ENCODE measurements at regions not wholly inside any gene's neighbourhood (a gene's known extent, or its start where the extent isn't known, plus 50 kb on each side); places are given as distances from the start of the nearest gene placed in this dataset.
A peak's percentile ranks its signal among the peaks of the same experiment; 100 is the strongest.

DNA sequence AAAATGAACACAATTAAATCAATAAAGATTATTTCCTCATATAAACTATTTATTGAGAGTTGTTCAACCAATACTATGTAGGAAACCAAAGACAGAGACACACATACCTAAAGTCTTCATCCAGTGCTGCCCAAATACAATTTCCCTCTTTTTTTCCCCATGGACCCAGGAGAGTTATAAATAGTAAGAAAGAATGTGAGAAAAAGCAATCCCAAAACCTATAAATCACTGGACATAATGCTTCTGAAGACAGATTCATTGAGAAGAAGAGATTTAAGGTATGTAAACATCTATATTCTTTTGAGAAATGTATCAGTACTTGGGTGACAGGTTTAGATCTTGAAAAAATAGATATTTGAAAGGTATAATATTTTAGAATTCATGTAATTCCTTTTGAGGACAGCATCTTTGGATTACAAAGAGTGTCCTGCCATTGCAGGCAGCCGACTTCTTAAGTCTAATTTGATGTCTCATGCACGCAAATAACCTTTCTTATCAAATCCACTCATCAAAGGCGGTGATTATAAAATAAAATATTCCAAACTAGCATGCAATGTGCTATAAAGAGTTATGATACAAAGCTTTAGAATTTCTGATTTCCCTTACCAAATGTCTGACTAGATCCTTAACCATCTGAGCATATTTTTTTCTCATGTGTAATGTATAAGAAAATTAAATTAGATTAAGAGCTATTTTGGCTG lies 739.4 kb downstream of the LIG4 start:
- DNase-seq (ENCODE audit: low spot score) = no peak

DNA sequence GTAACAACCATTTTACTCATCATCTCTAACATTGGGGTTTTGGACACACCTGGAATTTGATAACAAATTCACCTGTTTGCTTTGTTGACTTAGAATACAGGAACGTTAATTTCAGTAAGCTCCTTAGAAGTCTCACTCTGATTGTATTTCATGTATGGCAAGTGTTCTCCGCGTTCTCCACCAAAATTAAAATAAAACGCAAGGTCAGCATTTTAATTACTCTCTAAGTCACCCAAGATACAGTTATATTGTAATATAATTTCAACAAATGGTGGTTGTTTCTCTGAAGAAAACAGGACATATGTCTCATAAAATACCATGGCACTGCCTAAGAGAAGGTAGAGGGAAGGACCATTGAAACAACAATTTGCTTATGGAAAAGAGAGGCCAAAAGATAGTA lies 742.1 kb downstream of the LIG4 start:
- DNase-seq (ENCODE audit: low spot score) = no peak

DNA sequence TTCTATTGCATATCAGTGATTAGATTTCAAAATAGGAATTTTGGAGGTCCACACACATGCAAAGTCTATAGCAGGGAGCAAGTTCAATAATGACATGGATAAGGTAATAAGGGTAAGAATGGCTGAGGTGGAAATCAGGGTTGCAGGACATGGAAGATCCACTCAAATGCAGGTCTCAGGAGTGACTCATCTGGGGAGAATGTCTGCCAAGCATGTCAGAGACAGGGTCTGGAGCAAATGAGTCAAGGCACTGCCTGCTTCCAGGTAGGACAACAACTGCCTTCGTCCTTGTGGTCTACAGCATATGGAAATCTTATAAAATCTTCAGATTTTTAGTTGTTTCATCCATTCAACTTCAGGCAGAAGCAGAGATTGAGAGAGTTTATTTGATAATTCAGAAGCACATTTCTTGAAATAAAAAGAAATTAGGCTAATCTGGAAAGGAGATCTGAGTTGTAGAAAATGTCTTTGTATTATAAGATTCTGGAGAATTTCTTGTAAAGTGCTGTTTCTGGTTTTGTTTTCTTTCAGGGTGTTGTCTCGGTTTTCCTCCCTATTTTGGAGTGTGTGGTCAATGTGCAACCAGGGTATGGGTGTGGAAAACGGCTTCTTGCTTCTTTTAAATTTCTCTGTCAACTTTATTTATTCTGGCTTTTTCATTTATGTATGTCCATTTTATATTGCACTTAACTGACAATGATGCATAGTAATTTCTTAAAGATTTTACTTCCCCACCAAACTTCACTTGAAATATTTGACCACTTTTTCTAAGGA lies 748.8 kb downstream of the LIG4 start:
- DNase-seq (ENCODE audit: low spot score) = no peak

DNA sequence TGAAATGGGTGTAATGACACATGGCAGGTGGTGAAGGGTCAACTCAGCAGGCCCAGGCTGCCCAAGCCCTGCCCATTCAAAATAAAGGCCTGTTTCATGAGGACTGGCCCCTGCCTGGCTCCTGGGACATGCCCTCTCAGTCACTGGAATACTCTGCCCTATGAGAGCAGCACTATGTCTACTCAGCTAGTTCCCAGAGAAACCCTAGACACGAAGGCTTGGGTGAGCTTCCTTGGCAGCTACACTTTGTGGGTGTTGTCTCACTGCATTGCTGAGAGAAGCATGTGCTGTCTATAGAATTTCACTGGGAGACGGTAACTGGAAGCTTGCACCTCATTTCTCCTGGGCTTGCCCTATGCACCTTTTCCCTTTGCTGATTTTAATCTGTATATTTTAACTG lies 752.8 kb downstream of the LIG4 start:
- no peak for DNase-seq (ENCODE audit: low spot score)

DNA sequence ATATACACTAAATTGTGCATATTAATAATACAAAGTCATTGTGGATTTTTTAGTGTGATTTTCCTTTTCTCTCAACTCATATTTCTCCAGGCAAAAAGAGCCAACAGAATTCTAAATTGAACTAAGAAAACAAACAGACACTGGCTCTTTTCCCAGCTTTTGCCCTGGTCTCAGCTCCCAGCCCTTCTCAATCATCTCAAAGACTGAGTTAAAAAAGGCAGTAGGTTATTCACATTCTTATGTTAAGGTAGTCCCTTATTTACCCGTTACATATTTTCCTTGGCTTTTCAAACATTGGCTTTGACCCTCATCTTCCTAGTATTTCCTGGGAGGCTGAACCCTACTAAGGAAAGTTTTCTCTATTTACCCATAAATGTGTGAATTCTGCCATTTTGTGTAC lies 753.6 kb downstream of the LIG4 start:
- no peak for DNase-seq (ENCODE audit: low spot score)

DNA sequence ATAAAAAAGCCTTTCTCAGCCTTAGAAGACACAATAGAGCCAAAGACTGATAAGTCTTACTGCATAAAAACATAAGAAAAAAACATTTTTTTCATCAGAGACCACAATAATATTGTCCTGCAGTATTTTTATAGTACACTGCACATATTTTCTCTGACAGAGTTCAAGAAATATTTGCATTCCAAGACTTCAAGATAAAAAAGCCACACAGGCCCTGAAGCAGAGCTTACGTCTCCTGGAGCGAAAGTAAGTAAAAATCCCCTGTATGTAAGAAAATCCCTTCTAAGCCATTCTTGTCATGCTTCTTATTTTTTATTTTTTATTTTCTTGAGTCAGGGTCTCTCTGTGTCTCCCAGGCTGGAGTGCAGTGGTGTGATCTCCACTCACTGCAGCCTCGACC lies 755.9 kb downstream of the LIG4 start:
- DNase-seq (ENCODE audit: low spot score) = no peak

DNA sequence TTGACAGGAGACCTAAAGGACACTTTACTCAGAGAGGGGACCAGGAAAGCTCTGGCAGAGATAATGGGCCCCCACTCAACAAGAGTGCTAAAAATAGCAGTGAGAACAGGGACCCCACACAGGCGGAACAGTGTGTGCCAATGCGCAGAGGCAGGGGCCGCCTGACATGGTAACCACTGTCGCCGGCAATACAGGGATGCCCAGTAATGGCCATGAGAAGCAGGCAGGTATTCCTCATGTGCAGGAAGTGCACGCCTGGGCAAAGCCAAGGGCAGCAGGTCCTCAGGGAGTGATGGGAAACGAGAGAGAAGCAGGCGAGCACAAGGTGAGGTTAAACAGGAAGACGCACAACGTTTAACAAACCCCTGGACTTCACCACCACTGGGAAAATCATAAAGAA lies 757.1 kb downstream of the LIG4 start:
- DNase-seq (ENCODE audit: low spot score) = no peak

DNA sequence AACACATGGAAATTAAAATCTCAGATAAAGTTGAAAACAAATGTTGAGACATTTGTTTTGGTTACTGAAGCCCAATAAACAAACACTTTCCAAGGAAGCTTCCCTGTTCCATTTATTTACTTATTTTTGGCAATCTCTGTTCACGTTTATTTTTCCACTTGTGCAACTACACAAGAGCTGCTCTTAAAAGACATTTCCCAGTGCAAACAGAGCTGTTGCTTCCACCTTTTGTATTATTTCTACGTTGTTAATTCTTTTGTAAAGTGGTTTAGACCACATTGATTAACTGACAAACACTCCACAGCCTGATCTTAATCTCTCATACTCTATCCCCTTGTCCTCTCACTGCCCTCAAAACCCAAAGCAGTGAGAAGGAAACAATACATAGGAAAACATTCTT lies 757.6 kb downstream of the LIG4 start:
- no peak for DNase-seq (ENCODE audit: low spot score)

DNA sequence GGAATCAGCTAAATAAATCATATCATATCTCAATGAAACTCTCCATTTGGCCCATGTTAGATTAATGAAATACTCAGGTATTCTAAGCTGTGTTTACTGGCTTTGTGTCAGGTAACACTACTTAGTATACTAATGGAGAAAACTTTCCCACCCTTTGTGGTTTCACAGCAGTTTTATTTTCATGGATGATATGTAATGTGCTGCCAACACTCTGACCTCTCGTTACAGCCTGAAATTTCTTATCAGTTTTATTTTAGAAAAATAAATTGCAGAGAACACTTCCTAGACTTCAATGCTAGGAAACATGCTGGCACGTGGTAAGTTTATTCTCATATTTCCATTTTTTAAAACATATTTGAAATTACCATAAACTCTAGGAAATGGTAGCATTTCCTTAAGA lies 758.9 kb downstream of the LIG4 start:
- DNase-seq (ENCODE audit: low spot score) = no peak

DNA sequence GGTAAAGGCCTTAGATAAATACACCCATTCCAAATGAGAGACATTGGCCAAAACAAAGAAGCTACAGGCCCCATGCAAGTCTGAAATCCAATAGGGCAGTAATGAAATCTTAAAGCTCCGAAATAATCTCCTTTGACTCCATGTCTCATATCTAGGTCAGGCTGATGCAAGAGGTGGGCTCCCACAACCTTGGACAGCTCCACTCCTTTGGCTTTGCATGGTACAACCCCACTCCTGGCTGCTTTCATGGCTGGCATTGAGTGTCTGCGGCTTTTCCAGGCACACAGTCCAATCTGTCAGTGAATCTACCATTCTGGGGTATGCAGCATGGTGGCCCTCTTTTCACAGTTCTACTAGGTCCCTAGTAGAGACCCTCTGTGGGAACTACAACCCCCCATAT lies 762.5 kb downstream of the LIG4 start:
- no peak for DNase-seq (ENCODE audit: low spot score)

DNA sequence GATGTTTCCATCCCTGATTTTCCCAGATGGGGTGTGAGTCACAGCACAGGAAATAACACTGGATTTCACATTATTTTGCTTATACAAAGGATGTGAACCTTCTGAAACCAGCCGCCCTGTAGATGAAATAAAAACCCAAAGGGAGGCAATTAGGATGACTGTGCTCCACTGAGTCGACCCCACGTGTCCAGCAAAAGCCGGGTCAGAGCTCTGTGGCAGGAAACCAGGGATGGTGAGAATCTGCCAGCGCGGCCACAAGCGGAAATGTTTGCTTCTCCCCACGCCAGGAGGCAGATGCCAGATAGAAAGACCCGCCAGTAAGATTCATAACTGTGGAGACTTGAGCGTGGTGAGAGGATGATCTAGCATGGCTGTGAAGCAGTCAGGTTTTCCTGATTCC lies 764.4 kb downstream of the LIG4 start:
- peak; percentile 11 for DNase-seq (ENCODE audit: low spot score)

DNA sequence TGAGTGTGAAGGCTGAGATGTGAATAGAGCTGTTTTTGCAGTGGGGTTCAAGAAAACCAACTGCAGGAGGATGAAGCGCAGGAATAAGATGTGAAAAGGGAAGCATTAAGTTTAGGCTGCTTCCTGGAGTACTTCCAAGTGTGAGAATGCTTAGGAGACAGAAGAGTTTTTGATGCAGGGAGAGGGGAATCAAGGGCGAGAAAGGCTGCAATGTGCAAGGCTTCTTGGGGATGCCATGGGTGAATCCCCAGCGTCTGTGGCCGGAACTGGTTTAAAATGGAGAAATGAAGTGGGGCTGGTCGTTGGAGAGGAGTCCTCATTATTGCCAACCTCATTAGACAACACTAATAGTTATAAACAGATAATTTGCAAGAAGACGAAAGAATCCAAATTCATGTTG lies 764.9 kb downstream of the LIG4 start:
- no peak for DNase-seq (ENCODE audit: low spot score)

DNA sequence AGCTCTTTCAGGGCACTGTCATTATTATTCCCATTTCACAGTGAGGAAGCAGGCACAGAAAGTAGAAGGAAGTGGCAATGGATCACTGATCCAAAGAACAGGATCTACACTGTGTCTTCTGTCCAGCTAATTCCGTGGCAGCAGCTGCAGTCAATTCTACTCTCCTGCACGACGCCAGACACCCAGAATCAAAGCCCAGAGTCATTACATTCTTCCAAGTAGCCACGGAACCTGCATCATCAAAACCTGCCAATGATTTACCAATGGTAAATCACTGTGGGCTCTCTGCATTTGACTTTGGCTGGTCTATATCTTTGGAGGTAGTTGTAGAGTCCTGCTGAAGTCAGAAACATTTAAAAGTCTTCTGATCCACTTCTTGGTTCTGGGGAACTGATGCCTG lies 767.7 kb downstream of the LIG4 start:
- no peak for DNase-seq (ENCODE audit: low spot score)

DNA sequence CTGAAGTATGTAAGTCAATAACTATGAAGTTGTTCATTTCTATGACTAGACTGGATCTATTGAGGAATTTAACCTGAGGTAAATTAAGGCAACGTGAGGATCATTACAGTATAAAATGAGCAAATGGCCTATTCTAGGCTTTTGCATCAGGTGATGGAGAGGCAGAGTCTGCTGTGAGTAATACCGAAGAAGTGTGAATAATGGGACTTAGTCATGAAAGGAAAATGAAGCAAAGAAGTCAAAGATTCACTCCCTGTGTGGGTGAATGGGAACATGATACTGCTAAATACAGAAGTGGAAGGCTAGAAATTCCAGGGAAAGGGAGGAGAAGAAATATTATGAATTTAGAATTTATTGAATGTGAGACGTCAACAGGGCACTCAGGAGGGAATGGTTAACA lies 774.1 kb downstream of the LIG4 start:
- no peak for DNase-seq (ENCODE audit: low spot score)

DNA sequence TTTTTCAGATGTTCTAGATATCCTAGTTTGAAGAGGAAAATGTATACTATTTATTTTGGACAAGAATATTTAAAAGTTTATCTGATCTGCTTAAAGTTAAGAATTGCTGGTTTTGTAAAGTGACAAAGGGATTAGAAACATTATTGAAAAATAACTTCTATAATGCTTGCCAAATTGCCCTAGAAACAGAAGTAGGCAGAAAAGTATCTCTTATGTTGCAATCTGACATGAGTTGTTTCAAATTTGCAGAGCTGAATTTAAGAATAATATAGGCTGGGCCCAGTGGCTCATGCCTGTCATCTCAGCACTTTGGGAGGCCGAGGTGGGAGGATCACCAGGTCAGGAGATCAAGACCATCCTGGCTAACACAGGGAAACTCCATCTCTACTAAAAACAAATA lies 777.1 kb downstream of the LIG4 start:
- no peak for DNase-seq (ENCODE audit: low spot score)

DNA sequence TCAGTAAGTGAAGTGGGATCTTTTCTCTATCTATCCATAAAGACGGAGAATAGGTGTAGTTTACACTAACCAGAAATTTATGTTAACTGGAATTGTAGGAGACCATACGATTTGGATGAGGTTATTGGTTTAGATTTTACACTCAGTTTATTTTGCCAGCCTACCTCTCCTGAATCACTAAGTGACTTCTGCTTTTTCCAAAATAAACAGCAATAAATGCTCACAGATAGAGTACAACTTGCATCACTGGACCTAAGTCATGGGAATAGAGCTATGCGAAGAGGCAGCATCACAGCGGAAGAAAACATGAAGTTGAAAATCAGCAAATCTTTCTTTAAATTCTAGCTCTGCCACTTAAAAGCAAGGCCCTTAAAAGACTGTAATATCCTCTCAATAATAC lies 781.0 kb downstream of the LIG4 start:
- DNase-seq (ENCODE audit: low spot score) = no peak

DNA sequence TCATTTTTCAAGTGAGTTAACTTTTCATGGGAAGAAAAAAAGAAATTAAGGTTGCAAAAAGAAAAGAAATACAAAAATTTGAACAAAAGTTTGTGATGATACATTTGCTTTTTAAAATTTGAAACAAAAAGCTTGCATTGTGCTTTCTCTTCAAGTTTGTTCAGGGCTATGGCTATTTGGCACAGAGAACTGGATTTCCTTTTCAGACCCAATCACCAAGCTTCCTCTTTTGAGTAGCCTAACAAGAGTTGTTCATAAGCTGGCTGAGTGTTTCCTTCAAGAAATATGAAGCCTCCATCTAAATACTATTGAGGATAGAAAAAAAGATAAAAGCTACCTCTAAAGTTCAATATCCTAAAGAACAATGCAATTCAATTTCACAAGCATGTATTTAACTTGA lies 787.8 kb downstream of the LIG4 start:
- no peak for DNase-seq (ENCODE audit: low spot score)

DNA sequence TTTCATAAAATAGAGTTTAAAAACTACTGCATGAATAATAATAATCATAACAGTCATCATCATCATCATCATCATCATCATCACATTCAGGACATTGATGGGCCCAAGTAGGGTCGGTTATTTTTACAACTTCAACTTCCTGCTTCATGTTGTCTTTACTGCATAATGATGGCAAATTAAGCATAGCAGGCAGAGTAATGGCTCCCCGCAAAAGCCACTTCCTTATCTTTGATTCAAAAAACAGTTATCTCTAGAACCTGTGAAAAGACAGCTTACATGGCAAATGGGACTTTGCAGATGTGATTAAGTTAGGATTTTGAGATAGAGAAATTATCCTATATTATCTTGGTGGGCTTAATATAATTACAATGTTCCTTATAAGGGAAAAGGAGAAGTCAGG lies 792.9 kb downstream of the LIG4 start:
- no peak for DNase-seq (ENCODE audit: low spot score)

DNA sequence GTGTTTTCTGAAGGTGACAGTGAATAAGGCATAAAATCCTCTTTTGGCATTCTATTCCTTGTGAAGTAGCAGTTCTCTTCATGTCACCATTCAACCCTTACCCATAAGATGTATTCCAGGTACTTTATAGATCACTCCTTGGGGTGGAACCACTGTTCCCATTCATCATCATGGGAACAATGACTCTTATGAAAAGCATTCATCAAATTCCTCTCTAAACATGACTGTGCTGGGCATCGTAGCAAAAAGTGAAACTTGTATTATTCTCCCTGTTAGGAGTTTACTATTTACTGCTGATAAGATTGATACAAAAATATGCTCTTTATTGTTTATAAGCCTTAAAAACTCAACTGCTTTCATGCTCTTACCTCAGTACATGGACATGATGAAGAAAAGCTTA lies 793.4 kb downstream of the LIG4 start:
- DNase-seq (ENCODE audit: low spot score) = no peak

DNA sequence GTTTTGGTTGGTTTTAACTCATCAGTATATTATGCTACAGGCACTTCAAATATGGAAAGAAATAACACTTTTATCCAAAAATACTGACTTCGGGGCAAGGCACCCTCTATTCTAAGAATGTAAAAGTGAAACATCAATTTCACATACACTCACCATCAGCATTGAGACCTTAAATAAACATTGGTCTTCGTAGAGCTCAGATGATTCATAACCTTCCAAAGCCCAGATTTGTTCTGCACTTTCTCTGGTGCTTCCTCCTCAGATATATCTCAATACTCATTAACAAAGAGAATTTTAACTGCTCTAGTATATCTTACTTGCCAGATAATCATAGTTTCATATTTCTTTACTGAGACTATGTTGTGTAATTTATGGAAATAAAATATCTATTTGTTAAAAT lies 794.3 kb downstream of the LIG4 start:
- no peak for DNase-seq (ENCODE audit: low spot score)

DNA sequence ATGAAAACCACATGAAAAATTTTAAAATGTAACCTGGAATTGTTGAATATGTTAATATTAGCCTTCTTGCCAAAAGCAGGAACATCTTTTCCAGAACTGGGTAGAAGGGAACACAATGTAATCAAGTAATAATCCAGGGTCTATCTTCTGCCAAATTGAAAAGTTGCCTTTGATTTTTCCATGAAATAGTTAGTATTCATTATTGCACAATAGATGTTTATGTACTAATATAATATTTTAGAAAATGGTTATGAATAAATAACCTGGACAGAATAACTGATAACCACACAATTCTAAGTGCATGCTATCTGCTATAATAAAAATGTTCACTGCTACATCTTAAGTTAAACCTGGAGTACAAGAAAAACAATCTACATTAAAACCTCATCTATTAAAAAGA lies 802.3 kb downstream of the LIG4 start:
- DNase-seq (ENCODE audit: low spot score) = no peak

DNA sequence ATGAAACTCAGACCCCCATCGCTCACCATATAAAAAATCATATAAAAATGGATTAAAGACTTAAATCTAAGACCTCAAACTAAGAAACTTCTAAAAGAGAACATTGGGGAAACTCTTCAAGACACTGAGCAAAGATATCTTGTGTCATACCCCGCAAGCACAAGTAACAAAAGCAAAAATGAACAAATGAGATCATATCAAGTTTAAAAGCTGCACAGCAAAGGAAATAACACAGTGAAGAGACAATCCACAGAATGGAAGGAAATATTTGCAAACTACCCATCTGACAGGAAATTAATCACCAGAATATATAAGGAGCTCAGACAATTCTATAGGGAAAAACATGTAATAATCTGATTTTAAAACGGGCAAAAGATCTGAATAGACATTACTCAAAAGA lies 808.3 kb downstream of the LIG4 start:
- no peak for DNase-seq (ENCODE audit: low spot score)

DNA sequence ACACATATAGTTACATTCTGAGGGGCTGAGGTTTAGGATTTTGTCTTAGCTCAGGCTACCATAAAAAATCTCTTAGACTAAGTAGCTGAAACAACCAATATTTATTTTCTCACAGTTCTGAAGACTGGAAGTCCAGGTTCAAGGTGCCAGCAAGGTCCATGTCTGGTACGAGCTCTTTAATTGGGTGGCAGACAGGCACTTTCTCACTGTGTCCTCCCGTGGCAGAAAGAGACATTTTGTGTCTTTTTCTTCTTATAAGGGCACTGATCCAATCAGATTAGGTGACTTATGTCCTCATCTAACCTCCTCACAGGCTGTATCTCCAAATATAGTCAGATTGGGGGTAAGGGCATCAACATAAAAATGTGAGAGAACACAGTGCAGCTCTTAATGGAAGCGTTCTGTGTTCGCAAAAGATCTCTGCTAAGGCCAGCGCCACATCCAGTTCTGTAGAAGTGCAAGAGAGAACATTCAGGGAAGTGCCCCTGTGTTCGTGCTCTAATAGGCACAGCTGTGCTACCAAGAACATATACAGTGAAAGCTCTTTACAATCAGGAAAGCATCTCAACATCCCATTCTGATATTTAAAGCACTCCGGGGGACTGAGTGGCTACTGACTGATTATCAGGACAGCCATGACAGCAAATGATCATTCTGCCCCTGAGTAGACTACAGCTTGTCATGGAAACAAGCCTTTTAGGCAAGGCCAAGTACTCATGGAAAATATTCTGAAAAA lies 819.2 kb downstream of the LIG4 start:
- DNase-seq (ENCODE audit: low spot score) = no peak

Measured in Ammon's horn (tissue), 1 donor.